GDM1 (cell line): ENCODE measurements at regions not wholly inside any gene's neighbourhood (a gene's known extent, or its start where the extent isn't known, plus 50 kb on each side); places are given as distances from the start of the nearest gene placed in this dataset.
"Not testable (repeated sequence)": the region's sequence is repeated elsewhere in the genome, so short reads cannot be mapped to it uniquely, and the experiment has no call there.

Experiments
- DNase-seq: peaks from one replicate; lab custom pipeline; 2025; lab: John Stamatoyannopoulos, UW

DNA sequence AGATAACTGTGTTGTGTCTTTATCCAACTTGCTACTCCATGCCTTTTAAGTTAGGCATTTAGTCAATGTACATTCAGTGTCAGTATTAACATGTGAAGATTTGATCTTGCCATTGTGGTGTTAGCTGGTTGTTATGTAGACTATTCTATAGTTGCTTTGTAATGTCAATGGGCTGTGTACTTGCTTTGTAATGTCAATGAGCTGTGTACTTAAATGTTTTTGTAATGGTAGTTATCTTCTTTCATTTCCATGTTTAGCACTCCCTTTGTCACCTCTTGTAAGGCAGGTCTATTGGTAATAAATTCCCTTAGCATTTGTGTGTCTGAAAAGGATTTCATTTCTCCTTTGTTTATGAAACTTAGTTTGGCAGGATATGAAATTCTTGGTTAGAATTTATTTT is 53.4 kb downstream of the MC4R start:
- DNase-seq, result no peak

DNA sequence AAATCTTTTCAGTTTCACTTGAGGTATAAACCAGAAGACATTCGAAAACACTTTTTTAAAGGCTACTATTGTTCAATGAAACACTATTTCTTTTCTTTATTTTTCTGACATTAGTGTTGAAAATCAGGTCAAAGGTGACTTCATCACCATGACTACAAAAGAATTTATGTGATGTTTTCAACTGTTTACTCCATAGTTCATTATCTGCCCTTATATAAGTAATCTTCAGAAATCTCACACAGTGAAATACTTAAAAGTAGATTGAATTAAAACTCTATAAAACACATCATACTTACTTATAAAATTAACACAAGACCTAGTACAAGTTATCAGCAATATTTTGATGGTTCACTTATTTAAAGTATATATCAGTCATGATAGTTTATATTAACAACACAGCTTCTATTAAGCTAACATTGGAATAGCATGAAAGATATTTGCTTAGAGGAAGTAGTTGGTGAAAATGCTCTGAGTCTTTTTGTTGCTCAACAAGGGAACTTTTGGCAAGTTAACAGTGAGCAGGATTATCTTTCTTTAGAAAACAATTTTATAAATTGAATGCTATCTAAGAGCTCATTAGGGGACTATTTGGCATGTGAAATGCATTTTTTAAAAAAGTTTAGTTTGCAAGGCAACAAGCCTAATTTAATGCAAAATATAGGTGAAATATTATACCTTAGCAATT is 60.8 kb downstream of the MC4R start:
- no peak for DNase-seq

DNA sequence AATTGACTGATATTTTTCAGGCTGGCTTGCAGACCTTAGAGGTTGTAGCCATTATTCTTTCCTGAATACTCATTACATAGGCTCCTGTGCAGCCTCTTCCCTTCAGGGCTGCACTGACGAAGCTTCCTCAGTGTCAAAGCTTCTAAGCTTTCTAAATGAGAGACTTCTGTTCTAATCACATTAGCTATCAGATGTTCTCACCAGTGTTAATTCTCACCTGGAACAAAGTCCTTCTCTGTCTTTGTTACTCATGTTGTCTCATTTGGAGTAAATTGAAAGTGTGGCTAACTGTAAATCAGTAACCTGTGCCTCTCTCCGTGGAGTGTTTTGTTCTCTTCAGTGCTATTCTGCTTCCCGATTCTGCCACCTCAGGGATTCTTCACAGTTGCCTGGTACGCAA is 76.9 kb downstream of the MC4R start:
- no peak for DNase-seq

DNA sequence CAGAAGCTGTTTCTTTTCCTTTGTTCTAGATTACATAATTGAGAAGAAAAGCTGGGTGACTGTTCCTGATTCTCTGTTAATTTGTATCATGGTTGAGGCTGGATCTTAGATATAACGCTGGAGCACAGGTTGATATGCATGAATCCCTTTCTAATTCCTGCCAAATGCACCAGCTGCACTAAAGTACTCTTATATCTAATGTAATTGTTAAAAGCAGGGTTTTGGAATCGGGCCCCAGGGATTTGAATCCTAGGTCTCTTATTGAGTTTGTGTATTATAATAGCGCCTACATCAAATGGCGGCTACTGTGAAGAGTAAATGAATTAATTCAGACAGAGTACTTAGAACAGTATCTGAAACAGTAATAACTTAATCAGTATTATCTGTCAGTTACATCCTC is 80.4 kb downstream of the MC4R start:
- DNase-seq, result no peak

DNA sequence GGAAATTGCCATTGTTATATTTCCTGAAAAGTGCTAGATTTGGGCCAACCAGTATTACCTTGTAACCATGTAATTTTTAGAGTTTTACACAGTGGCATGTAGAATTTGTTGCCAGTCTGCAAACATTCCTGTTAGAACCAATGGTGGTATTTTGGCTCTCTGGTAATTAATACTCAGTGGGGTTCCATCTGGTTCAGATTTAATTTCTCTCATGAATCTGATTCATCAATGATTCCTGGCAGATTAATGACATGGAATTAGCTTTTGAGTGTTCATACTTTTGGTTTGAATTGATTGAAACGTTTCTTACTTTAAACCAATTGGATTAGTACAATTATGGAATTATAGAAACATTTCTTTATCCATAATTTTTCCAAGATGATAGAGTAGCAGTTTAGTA is 93.2 kb downstream of the MC4R start:
- DNase-seq, result no peak

DNA sequence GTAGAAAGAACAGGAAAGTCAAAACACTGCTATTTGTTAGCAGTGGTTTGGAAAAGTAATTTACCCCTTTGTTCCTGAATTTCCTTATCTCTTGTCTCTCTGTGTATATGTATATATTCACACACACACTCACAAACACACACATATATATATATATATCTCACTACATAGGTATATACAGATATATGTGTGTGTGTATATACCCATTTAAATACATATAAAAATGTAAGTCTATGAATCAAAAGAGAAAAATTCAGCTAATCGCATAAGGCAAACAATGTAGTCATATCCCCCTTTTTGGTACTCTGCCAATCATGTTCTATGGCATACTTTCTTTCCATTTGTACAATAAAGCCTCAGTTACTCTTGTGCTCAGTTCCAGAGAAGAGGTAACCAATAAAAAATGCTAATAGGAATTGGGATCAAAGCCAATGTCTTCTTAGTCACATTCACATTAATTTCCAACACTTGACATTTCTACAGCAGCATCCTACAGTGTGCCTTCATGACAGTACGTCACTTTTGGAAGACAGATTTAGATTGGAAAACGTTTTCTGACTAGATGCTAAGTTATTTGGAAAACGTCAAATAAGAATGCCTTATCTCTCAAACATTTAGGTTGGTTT is 94.6 kb downstream of the MC4R start:
- DNase-seq, result no peak

DNA sequence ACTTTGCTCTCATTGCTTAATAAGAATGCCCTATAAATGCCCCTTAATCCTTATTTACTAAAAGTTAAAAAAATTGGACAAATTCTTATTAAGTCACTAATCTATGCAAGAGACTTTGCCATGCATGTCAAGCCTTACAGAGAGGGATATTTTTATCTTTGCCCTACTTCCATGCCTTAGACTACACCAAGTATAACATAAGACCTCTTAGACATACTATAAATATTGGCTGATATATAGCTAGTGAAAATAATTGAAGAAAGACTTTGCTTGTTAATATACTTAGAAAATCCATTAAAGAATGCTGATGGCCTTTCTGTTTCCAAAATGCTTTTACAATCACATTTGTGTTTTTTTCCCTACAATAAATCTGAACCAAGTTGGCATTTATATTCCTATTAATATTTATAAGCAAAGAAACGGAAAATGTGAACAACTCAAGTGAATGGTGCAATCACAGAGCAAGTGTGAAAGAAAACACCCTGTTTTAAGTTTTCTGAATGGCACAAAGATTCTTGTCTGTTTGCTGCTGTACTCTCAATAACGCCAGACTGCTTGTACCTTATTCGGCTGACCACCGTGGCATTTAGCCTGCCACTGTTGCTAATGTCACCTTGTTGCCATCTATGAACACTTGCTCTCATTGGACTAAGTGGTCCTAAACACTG is 105.0 kb downstream of the MC4R start:
- DNase-seq, result no peak

DNA sequence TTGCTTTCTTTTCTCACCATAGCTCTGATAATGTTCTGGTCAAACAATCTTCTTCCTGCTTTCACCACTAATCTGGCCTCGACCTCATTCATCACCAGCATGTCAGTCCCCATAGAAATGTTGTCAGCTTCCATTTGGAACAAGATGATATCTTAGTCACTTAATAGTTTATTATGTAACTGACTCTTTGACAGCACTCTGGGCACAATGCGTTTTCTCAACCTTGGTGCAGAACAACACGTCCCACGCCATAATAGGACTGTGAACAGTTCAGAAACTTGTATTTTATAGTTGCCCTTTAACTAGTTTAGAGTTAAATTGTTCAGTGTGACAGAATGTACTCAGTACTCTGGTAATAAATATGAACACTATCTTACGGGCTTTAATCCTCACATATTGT is 106.0 kb downstream of the MC4R start:
- no peak for DNase-seq

DNA sequence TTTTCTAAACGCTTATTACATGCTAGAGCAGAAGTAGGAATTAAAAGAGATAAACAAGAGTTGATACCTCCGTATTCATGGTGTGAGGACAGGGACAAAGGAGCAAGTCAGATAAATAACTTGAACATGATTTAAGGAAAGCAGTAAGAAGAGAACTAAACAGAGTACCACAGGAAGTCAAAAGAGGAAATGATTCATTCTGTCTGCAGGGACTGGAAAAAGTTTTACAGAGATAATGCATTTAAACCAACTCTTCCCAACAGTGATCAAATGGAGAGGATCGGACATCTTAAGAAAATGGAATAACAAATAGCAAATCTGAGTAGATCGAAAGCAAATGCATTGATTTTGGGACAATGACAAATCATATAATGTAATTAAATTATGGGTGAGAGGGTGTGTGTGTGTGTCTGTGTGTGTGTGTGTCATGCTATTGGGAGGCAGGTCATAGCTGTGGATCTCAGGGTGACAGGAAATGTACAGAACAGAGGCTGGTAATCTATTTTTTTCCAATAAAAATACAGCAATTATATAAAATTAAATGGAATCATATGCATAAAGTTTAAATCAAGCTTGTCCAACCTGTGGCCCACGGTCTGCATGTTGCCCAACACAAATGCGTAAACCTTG is 113.4 kb downstream of the MC4R start:
- no peak for DNase-seq

DNA sequence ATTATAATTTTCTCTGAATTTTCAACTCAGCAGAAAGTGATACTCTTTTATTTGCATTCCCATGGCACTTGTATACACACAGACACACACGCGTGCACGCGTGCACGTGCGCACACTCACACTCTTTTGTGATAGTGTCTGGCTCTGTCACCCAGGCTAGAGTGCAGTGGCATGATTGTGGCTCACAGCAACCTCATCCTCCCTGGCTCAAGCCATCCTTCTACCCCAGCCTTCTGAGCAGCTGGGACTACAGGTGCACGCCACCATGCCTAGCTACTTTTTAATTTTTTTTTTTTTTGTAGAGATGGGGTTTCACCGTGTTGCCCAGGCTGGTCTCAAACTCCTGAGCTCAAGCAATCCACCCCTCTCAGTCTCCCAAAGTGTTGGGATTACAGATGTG is 123.2 kb downstream of the MC4R start:
- no peak for DNase-seq

DNA sequence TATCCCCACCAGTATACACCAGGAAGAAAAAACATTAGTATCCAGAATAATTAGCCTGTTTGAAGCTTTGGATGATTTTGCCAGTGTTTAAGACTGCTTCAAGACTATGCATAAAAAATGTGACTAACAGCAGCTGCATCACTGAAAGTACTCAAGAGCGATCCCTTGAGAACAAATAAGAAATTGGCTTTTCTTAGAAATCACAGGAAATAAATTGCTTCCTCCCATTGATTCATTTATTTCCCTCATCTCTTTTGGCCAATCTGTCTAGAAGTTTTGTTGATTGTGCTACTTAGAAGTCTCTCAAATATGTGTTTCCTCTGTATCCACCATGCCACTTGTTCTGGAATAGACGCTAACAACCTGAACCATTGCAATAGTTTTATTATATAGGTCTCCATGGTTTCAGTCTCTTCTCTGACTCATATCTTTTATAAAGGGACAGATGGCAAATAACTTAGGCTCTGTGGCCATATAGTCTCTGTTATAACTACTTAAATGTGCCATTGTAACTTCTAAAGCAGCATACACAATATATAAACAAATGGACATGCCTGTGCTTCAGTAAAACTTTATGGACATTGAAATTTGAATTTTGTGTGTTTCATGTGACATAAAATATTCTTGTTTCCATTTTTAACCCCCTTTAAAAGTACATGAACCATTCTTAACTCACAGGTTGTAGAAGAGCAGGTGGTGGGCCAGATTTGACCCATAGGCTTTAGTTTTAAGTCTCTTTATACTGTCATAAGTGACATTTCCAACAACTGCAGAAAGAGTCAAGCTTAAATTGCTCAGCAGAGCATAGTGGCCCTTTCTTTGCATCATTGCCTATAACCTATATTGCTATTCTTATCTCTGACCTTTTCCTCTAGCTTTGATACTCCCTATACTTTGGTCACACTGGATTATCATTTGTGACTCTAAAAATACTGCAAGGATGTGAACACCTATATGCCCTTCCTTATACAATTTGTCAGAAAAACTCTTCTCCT is 123.9 kb downstream of the MC4R start:
- no peak for DNase-seq

DNA sequence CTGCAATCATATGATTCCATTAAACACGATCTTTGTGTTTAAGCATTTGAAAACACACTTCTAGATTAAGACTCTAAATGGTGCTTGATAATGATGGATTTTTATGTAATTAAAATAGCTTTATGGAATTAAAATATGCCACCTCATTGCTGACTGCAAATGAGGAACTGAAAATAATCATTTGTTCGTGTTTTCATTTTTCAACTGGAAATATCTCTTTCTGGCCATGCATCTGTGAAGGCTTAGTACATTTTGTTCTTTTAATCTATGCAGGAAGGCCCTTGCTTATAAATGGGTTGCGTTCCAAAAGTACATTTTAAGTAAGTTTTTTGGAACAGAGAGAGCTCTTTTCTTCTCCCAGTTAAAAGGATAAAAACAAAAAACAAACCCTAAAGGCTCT is 125.5 kb downstream of the MC4R start:
- DNase-seq, result no peak

DNA sequence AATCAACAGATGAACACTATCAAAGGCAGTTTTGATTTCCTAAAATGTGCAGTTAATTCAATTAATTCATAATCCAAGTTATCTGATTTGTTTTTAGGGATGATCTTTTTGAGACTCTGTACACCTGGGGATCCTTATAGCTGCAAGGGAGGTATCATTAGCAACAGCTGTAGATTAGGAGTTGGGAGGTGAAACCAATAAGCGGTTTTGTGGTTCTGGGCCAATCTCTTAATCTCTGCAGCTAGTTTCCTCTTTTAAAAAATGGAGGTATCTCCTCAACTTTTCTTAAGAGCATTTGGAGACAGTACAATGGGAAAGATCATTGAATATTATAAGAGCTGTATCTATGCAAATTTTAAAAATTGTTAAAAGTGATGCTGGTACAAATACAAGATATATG is 126.0 kb downstream of the MC4R start:
- no peak for DNase-seq

DNA sequence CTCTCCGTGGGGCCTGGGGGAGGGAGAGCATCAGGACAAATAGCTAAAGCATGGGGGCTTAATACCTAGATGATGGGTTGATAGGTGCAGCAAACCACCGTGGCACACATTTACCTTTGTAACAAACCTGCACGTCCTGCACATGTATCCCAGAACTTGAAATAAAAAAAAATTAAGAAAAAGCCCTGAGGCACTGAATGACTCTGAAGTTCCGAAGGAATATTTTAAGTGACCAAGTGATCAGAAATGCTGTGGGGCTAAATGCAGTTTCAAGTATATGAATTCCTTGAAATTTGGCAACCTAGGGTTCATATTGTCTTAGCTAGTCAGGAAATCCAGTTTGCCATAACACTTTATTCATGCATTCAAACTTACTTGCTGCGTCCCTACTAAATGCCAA is 127.5 kb downstream of the MC4R start:
- no peak for DNase-seq

DNA sequence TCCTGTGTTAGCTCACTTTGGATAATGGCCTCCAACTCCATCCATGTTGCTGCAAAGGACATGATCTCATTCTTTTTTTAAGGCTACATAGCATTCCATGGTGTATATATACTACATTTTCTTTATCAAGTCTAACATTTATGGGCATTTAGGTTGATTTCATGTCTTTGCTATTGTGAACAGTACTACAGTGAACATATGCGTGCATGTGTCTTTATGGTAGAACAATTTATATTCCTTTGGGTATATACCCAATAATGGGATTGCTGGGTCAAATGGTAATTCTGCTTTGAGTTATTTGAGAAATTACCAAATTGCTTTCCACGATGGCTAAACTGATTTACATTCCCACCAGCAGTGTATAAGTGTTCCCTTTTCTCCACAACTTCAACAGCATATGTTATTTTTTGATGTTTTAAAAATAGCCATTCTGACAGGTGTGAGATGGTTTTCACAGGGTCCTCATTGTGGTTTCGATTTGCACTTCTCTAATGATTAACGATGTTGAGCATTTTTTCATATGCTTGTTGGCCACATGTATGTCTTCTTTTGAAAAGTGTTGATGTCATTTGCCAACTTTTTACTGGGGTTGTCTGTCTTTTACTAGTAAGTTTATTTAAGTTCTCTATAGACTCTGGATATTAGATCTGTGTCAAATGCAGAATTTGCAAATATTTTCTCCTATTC is 133.4 kb downstream of the MC4R start:
- not testable (repeated sequence) for DNase-seq

DNA sequence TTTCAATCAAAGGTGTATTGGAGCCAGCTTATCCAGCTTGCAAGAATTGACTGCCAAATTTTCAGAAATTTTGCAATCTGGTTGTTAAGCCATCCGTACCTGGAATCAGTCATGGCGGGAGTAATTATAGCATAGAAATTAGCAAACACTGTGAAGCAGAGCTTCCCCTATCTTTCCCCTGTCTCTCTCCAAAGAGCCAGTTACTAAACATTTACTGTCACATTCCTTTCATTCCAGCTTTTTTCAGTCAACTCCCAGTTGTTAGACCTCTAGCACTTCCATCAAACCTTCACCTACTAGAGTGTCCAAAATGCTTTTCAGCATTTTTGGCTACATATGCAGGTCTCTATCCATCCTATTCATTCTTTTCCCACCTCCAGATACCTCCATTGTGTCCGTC is 137.4 kb downstream of the MC4R start:
- no peak for DNase-seq

DNA sequence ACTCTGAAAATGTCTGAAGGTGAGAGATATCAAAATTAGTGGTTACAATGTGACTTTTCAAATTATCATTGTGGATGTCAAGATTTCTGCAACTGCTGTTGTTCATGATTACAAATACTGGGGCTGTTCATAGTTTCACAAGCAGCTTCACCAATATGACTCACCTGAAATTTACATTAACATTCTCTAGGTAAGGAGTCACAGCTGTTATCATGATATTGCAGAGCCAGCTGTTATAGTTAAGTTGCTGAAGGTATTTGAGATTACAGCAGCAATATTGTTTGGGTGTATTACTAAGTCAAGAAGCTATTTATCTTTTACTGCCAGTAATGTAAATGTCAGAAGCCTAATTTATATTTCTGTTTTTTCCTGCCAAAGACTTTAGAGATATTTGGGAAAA is 140.0 kb downstream of the MC4R start:
- no peak for DNase-seq

DNA sequence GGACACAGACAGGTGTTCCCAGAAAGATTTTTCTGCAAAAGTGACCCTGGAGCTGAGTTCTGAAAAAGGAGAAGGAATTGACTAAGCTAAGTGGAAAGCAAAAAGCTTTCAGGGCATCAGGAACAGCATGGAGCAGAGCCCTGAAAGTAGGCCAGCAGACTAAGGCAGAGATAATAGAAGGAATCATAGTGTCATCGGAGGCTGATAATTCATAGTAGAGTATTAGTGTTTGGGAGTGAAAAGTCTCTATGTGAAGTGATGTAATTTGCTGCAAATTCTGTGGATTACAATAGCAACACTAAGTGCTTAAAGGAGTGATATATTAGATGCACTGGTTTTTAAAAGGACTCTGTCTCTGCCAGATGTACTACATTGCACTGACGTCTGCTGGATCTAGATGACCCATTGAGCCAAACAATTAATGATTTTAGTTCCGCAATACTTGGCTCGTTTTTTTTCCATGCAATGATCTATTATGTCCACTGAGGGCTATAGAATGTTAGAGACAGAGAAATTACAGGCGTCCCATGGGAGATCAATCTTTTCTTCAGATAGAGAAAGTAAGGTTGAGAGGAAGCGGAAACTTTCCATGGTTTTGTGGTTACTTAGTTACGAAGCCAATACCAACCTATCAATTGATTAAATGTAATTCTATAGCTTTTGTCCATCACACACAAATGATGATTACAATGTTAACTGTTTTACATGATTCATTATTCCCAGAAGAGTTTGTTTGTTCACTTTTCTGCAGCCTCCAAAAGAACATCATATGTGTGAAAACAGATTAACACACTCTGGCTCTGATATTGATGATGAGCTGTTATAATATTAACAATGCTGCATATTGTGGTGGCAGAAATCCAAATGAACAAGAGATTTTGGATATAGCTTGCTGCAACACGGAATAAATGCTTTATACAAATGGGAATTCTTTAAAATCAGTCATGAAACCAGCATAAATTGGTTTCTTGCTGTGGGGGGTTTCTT is 143.7 kb downstream of the MC4R start:
- DNase-seq, result no peak

DNA sequence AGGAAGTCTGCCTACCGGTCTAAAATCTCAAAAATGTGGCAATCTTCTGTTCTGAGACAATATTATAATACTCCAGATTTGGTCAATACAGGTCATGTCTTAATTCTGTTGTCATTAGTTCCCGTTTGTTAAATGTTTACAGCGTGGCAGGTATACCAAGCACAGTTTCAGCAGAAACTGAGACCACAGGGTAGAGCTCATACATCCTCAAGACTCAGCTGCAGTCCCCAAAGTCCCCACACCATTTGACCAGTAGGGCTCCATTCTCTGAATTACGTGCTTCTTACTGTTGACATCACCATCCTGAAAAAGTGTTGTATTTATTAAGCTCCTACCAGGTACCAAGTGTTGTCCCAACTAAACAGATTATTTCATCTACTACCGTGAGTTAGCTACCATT is 157.1 kb downstream of the MC4R start:
- DNase-seq, result no peak

DNA sequence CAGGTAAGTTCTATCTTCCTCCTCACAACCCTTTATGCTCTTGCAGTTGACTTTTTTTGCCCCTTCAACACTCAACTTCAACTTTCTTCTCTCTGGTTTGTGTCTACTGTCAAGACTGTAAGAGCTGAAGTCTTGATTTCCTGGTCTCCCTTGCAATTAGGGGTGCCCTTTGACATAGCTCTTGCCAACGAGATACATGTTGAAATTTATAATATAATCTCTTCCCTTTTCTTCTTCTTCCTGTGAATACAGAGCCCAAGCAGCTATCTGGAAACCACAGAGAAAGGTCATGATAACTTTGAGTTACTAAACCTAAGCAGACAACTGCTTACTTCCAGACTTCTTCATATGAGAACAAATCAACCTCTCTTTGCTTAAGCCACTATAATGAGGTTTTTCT is 163.5 kb downstream of the MC4R start:
- DNase-seq, result no peak
